Activated T-cell treated with anti-CD3 and anti-CD28 coated beads, Interleukin-2, amount 50 U/mL, for 72 hours (primary cell): ENCODE measurements at regions not wholly inside any gene's neighbourhood (a gene's known extent, or its start where the extent isn't known, plus 50 kb on each side); places are given as distances from the start of the nearest gene placed in this dataset.
A peak's percentile ranks its signal among the peaks of the same experiment; 100 is the strongest.
"Not testable (repeated sequence)": the region's sequence is repeated elsewhere in the genome, so short reads cannot be mapped to it uniquely, and the experiment has no call there.

Source experiments
- ATAC-seq, 2 donors: fragments of 150-1000 bp; cut with Tn5 transposase; replicated peaks in 1 of 2; 2 replicates each; pipeline ENCODE4 v1.10.0; 2021; ENCODE audit warnings: moderate library complexity in 2 of 2, mild to moderate bottlenecking in 1 of 2
- DNase-seq, 2 donors: peaks; one replicate each; pipeline ENCODE4 v3.0.0; 2021 to 2022; ENCODE audit warnings: mixed read lengths in 1 of 2
- H3K27ac Mint-ChIP-seq: one replicate; pipeline ENCODE4 v1.8.0; 2022; ENCODE audit warnings: mild to moderate bottlenecking, moderate library complexity, mixed read lengths
- H3K27me3 Mint-ChIP-seq: one replicate; pipeline ENCODE4 v1.8.0; 2022; ENCODE audit warnings: low read depth, mixed read lengths
- H3K36me3 Mint-ChIP-seq, 2 donors: one replicate each; pipeline ENCODE4 v1.8.0; 2022; ENCODE audit warnings: mixed read lengths in 2 of 2, mild to moderate bottlenecking in 1 of 2; ENCODE audit not compliant: insufficient read depth in 2 of 2
- H3K4me1 Mint-ChIP-seq: one replicate; pipeline ENCODE4 v1.8.0; 2022; ENCODE audit warnings: low read depth, mixed read lengths
- H3K4me3 Mint-ChIP-seq, 2 donors: one replicate each; pipeline ENCODE4 v1.8.0; 2022; ENCODE audit warnings: mild to moderate bottlenecking in 2 of 2, mixed read lengths in 2 of 2, moderate library complexity in 2 of 2
- H3K9me3 Mint-ChIP-seq, 2 donors: one replicate each; pipeline ENCODE4 v1.8.0; 2022; ENCODE audit warnings: mixed read lengths in 2 of 2

- Mint-ChIP-seq H3K9me3 (no peaks in the 10 kb centered on the region), H3K36me3 (no peaks in the 10 kb centered on the region), H3K27me3 (peaks cover 21% of the 10 kb centered on the region), H3K27ac (no peak overlapping the region), H3K4me1 (no peaks in the 10 kb centered on the region), H3K4me3 (no peak overlapping the region)
- ATAC-seq (peak in 1 of 2 donors; percentile 21), DNase-seq (no peak)
Measured at GRCh38 chr9:90521811-90522570, 120.6 kb downstream of the DIRAS2 start.

DNA sequence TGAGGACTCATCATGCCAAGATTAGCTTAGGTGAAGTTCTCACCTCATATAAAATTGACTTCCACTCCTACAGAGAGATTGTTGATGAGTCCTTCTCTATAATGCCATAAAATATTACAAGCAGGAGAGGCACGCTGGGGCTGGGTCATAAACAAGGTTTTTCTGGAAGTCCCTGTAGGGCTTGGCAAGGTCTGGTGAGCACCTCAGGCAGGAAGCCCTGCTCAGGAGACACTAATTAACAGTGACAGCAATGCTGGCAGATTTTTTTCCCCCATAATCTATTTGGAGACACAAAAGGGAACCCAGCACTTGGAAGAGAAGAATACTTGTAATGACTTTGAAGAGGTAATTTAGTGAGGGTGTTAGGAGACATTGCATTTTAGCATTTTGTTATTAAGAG is 118.7 kb downstream of the DIRAS2 start:
- peaks cover 21% of the 10 kb centered on the region for H3K27me3 Mint-ChIP-seq
- H3K27ac Mint-ChIP-seq, result no peak overlapping the region
- H3K4me3 Mint-ChIP-seq, result no peak overlapping the region
- H3K9me3 Mint-ChIP-seq, result peaks cover 0 to 2% of the 10 kb centered on the region in 2 donors
- no peaks in the 10 kb centered on the region for H3K4me1 Mint-ChIP-seq
- ATAC-seq (no peak), DNase-seq (no peak)
- H3K36me3 Mint-ChIP-seq, result no peaks in the 10 kb centered on the region

DNA sequence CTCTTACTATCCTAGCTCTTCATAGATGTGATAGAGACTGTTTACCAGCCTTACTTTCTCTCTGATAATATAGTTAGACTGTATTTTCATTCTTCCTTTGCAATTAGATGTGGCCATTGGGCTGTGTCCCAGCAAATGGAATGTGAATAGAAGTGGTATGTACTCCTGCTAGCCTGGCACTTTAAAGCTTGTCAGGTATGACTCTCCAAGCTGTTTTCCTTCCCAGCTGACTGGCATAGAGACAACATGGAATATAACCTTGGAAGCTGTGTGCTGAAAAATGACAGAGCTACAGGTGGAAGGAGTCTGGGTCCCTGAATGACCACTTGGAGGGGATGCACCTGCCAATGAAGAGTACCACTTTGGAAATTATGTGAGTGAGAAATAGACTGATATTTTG is 116.2 kb downstream of the DIRAS2 start:
- H3K4me3 Mint-ChIP-seq, result no peak overlapping the region
- H3K27ac Mint-ChIP-seq, result no peak overlapping the region
- H3K36me3 Mint-ChIP-seq, result no peaks in the 10 kb centered on the region
- H3K9me3 Mint-ChIP-seq, result peaks cover 0 to 2% of the 10 kb centered on the region in 2 donors
- no peaks in the 10 kb centered on the region for H3K4me1 Mint-ChIP-seq
- peaks cover 16% of the 10 kb centered on the region for H3K27me3 Mint-ChIP-seq
- ATAC-seq (no peak), DNase-seq (no peak)

GRCh38 chr9:90536094-90536493 is 106.5 kb downstream of the DIRAS2 start:
- H3K9me3 Mint-ChIP-seq, DNase-seq, H3K4me1 Mint-ChIP-seq, ATAC-seq, H3K4me3 Mint-ChIP-seq, H3K27ac Mint-ChIP-seq, H3K36me3 Mint-ChIP-seq: not testable (repeated sequence)
- H3K27me3 Mint-ChIP-seq, result peaks cover 32% of the 10 kb centered on the region

DNA sequence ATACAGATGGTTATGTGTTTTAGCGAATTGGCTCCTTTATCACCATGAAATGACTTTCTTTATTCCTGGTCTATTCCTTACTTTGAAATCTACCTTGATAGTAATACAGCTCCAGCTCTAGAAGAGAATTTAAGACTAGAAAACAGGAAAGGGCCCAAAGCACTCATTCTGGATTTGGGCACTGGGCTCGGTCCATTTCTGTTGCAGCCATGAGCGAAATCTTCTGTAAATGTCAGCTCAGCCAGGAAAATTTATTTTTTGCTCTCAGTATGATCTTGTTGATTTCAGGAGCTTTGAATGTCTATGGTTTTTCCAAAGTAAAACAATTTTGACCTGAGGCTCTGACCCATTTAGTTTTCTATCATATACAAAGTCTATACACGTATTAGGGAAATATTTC is 104.1 kb downstream of the DIRAS2 start:
- H3K4me1 Mint-ChIP-seq, result no peaks in the 10 kb centered on the region
- DNase-seq, result no peak
- no peaks in the 10 kb centered on the region for H3K9me3 Mint-ChIP-seq
- peaks cover 29% of the 10 kb centered on the region for H3K27me3 Mint-ChIP-seq
- no peak overlapping the region for H3K4me3 Mint-ChIP-seq
- no peak overlapping the region for H3K27ac Mint-ChIP-seq
- ATAC-seq, result no peak
- H3K36me3 Mint-ChIP-seq, result no peaks in the 10 kb centered on the region

GRCh38 chr9:90539286-90539685 is 103.3 kb downstream of the DIRAS2 start:
- no peak overlapping the region for H3K27ac Mint-ChIP-seq
- no peaks in the 10 kb centered on the region for H3K9me3 Mint-ChIP-seq
- H3K4me1 Mint-ChIP-seq, result no peaks in the 10 kb centered on the region
- H3K36me3 Mint-ChIP-seq, result no peaks in the 10 kb centered on the region
- no peak for ATAC-seq
- no peak overlapping the region for H3K4me3 Mint-ChIP-seq
- DNase-seq, result no peak
- H3K27me3 Mint-ChIP-seq, result peaks cover 29% of the 10 kb centered on the region

DNA sequence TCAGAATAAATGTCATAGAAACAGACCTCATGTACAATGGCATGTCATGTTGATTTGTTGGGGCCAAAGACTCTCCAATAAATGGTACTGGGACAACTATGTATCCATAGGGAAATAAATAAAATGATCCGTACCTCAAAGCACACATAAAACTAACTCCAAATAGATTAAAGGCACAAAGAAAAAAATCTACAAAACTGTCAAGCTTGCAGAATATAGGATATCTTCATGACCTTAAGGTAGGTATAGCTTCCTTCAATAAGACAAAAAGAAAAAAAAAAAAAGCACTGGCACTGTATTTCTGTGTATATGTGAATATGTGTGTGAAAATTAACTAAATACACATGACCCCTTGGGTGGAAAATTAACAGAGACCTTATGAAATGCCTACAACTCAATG is 101.9 kb downstream of the DIRAS2 start:
- no peak for DNase-seq
- Mint-ChIP-seq H3K9me3 (no peaks in the 10 kb centered on the region), H3K4me1 (no peaks in the 10 kb centered on the region), H3K27me3 (peaks cover 18% of the 10 kb centered on the region), H3K27ac (no peak overlapping the region), H3K4me3 (no peak overlapping the region), H3K36me3 (no peaks in the 10 kb centered on the region)
- no peak for ATAC-seq

DNA sequence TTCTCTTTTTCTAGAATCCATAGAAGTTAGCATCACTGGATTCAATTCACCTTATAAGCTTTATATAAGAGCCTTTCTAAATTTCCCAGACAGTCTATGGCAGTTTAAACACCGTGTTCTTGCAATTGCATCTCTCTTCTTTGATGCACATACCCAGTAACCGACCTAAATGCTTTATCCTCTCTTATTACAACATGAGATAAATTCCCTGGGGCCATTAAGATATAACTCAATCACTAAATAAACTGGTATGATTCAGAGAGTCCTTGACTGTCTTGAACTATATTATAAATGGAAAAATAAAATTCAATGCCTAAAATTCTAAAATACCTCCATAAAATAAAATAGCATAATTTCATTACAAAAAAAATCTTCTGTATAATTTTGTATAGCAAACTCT is 98.1 kb downstream of the DIRAS2 start:
- ATAC-seq, result no peak
- DNase-seq, result no peak
- no peak overlapping the region for H3K27ac Mint-ChIP-seq
- no peaks in the 10 kb centered on the region for H3K36me3 Mint-ChIP-seq
- no peak overlapping the region for H3K4me3 Mint-ChIP-seq
- H3K27me3 Mint-ChIP-seq, result no peaks in the 10 kb centered on the region
- H3K9me3 Mint-ChIP-seq, result no peaks in the 10 kb centered on the region
- H3K4me1 Mint-ChIP-seq, result no peaks in the 10 kb centered on the region

DNA sequence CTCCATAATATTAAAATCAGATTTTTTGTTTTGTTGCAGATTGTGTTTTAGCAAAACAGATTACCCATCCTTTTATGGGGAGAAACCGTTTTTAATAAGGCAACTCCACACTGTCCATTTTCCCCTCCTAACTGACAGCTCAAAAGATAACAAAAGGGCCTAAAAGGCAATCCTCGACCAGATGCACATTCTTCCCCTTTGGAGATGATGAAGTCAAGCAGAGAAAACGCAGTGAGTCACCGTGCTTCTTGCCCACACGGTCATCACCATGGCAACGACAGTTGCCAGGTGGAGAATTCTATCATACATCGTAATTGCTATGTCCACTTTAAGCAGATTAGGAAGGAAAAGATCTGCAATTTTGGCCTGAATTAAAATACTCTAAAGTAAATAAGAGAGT is 96.4 kb downstream of the DIRAS2 start:
- no peaks in the 10 kb centered on the region for H3K36me3 Mint-ChIP-seq
- H3K27me3 Mint-ChIP-seq, result no peaks in the 10 kb centered on the region
- H3K4me3 Mint-ChIP-seq, result no peak overlapping the region
- DNase-seq, result no peak
- H3K4me1 Mint-ChIP-seq, result no peaks in the 10 kb centered on the region
- H3K9me3 Mint-ChIP-seq, result peaks cover 3% of the 10 kb centered on the region in 2 donors
- ATAC-seq, result no peak
- H3K27ac Mint-ChIP-seq, result no peak overlapping the region

- ATAC-seq (no peak), DNase-seq (no peak)
- no peak overlapping the region for H3K4me3 Mint-ChIP-seq
- H3K27ac Mint-ChIP-seq, result no peak overlapping the region
- no peaks in the 10 kb centered on the region for H3K4me1 Mint-ChIP-seq
- H3K36me3 Mint-ChIP-seq, result no peaks in the 10 kb centered on the region
- peaks cover 3% of the 10 kb centered on the region in 2 donors for H3K9me3 Mint-ChIP-seq
- H3K27me3 Mint-ChIP-seq, result no peaks in the 10 kb centered on the region
Measured at GRCh38 chr9:90547896-90548295, 94.7 kb downstream of the DIRAS2 start.

GRCh38 chr9:90552317-90552716 is 90.3 kb downstream of the DIRAS2 start:
- H3K4me3 Mint-ChIP-seq, result no peak overlapping the region
- no peaks in the 10 kb centered on the region for H3K4me1 Mint-ChIP-seq
- no peak for DNase-seq
- no peaks in the 10 kb centered on the region for H3K36me3 Mint-ChIP-seq
- peaks cover 3% of the 10 kb centered on the region in 2 donors for H3K9me3 Mint-ChIP-seq
- H3K27ac Mint-ChIP-seq, result no peak overlapping the region
- no peaks in the 10 kb centered on the region for H3K27me3 Mint-ChIP-seq
- no peak for ATAC-seq

DNA sequence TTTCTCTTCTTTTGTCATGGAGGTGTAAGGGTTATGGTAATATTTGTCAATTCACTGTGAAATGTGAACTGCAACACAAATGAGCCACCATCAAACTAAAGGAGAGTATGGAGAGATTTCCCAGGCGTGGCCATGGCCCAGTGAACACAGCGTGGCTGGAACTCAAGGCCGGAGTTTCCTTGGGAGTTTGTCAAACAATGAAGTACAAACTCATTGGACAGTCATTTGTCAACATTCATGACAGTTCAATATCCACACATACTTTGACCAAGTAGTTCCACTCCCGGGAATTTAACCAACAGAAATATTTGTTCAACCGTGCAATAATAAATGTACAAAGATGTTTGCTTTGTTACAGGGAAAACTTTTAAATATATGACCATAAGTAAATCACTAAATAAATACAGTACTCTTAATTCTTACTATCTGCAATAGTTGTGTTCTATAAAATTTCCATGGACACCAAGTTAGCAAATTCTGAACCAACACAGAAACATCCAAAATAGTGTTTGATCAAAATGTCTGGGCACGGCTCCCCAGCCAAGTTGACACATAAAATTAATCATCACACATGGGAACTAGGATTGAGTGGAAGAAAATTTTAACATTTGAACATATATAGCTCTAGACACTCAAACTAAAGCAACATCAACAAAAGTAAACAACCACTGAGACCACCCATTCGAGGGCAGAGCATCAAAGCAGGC is 87.1 kb downstream of the DIRAS2 start:
- H3K36me3 Mint-ChIP-seq, result no peaks in the 10 kb centered on the region
- no peaks in the 10 kb centered on the region for H3K27me3 Mint-ChIP-seq
- H3K27ac Mint-ChIP-seq, result no peak overlapping the region
- H3K4me3 Mint-ChIP-seq, result no peak overlapping the region
- H3K9me3 Mint-ChIP-seq, result no peaks in the 10 kb centered on the region
- no peak for DNase-seq
- no peaks in the 10 kb centered on the region for H3K4me1 Mint-ChIP-seq
- ATAC-seq, result no peak

GRCh38 chr9:90556897-90557675 is 85.5 kb downstream of the DIRAS2 start:
- Mint-ChIP-seq H3K27ac (no peak overlapping the region), H3K9me3 (no peaks in the 10 kb centered on the region), H3K27me3 (no peaks in the 10 kb centered on the region), H3K36me3 (no peaks in the 10 kb centered on the region), H3K4me3 (no peak overlapping the region), H3K4me1 (no peaks in the 10 kb centered on the region)
- ATAC-seq (no peak), DNase-seq (no peak)
